Transverse colon (tissue), 4 donors: ENCODE measurements at regions not wholly inside any gene's neighbourhood (a gene's known extent, or its start where the extent isn't known, plus 50 kb on each side); places are given as distances from the start of the nearest gene placed in this dataset.

Experiments used
- DNase-seq: peaks from one replicate; pipeline ENCODE4 v3.0.0-alpha.2; 2019
- H3K27ac ChIP-seq, 4 donors: fragments of 200-600 bp; sonication (generic); 2 replicates each; pipeline ENCODE4 v1.5.1; 2016 to 2018; ENCODE audit warnings: inconsistent platforms in 4 of 4
- H3K27me3 ChIP-seq: fragments of 200-600 bp; sonication (generic); 2 replicates; pipeline ENCODE4 v1.5.1; 2017; ENCODE audit warnings: inconsistent platforms
- H3K36me3 ChIP-seq, 4 donors: fragments of 200-600 bp; sonication (generic); 2 replicates each; pipeline ENCODE4 v1.5.1; 2017 to 2019; ENCODE audit warnings: inconsistent platforms in 4 of 4
- H3K4me1 ChIP-seq, 4 donors: fragments of 200-600 bp; sonication (generic); 2 replicates each; pipeline ENCODE4 v1.5.1; 2017 to 2020; ENCODE audit warnings: inconsistent platforms in 4 of 4
- H3K4me3 ChIP-seq, 4 donors: fragments of 200-600 bp; sonication (generic); 1 replicate in 1 of 4; 2 replicates in 3 of 4; pipeline versions ENCODE4 v1.5.1 to v1.6.1; 2017 to 2019; ENCODE audit warnings: inconsistent platforms in 4 of 4
- H3K9me3 ChIP-seq, 2 donors: fragments of 200-600 bp; sonication (generic); 2 replicates each; pipeline ENCODE4 v1.5.1; 2017 to 2019; ENCODE audit warnings: inconsistent platforms in 2 of 2
- CTCF ChIP-seq, 5 experiments: fragments of 200-600 bp in 3 of 5; fragments of 450-650 bp in 2 of 5; sonication (generic) in 3 of 5; IDR thresholded peaks; 1 replicate in 2 of 5; 2 replicates in 3 of 5; pipeline ENCODE4 v1.5.1; 2016 to 2017; ENCODE audit warnings: antibody characterized with exemption in 5 of 5, inconsistent platforms in 3 of 5, mild to moderate bottlenecking in 2 of 5, moderate library complexity in 1 of 5
- EP300 ChIP-seq: sonication (generic); formaldehyde crosslinking; IDR thresholded peaks from one replicate; pipeline ENCODE4 v1.6.1; 2017; ENCODE audit warnings: antibody characterized with exemption, low read depth
- POLR2A ChIP-seq: fragments of 450-650 bp; IDR thresholded peaks from one replicate; pipeline ENCODE4 v1.6.1; 2016; ENCODE audit warnings: antibody characterized with exemption, mild to moderate bottlenecking, moderate library complexity
- POLR2AphosphoS5 ChIP-seq, 3 donors: sonication (generic); formaldehyde crosslinking; IDR thresholded peaks; one replicate each; pipeline ENCODE4 v1.6.1; 2016; ENCODE audit warnings: antibody characterized with exemption in 3 of 3
- WGBS, 2 donors: methylation state at CpG; one replicate each; pipeline ENCODE4 v1.1.5; 2018; ENCODE audit warnings: low coverage in 1 of 2; 5-methylcytosine and 5-hydroxymethylcytosine counted together
- in situ Hi-C, 4 donors: fragments of 200-750 bp; cut with MboI; loops; one replicate each; pipeline versions ENCODE4 v1.15.0 to v1.15.1; 2017; ENCODE audit warnings: low sequenced_read_pairs in 3 of 4, low pct_ligation_motif_present in 1 of 4, low pct_unique_long_range_greater_than_20kb in 1 of 4
- intact Hi-C: fragments of 100-400 bp; cut with DNase I; formaldehyde crosslinking; loops from one replicate; pipeline ENCODE4 v1.15.1; 2023; ENCODE audit warnings: low total_unique reads

- Histone ChIP-seq H3K4me3 (no peak overlapping the region), H3K9me3 (no peaks in the 10 kb centered on the region), H3K27me3 (no peaks in the 10 kb centered on the region), H3K36me3 (no peaks in the 10 kb centered on the region), H3K4me1 (no peaks in the 10 kb centered on the region), H3K27ac (no peak overlapping the region)
- DNase-seq = no peak
- WGBS, 2 donors = 81% methylated on average over 2 of the region's 2 CpGs; no CpG with 5 or more reads in 1 of the 2 donors
- in situ Hi-C loops (no loop called here), intact Hi-C loops (no loop called here)
- TF ChIP-seq POLR2A (no peak), POLR2AphosphoS5 (IDR thresholded peaks at IDR 0.05) (no peak), EP300 (no peak), CTCF (IDR thresholded peaks at IDR 0.05) (no peak)
Observed at GRCh38 chr9:75467142-75467541, 378.8 kb downstream of the OSTF1 start.

GRCh38 chr9:75471549-75472114 is 383.3 kb downstream of the OSTF1 start:
- in situ Hi-C loops (no loop called here), intact Hi-C loops (no loop called here)
- H3K27ac ChIP-seq = no peak overlapping the region
- no peaks in the 10 kb centered on the region for H3K27me3 ChIP-seq
- H3K36me3 ChIP-seq = no peaks in the 10 kb centered on the region
- no peaks in the 10 kb centered on the region for H3K9me3 ChIP-seq
- 69 to 71% methylated on average over 3 of the region's 3 CpGs for WGBS, 2 donors
- no peak for DNase-seq
- no peak overlapping the region for H3K4me3 ChIP-seq
- TF ChIP-seq POLR2AphosphoS5 (IDR thresholded peaks at IDR 0.05) (no peak), EP300 (no peak), CTCF (IDR thresholded peaks at IDR 0.05) (no peak), POLR2A (no peak)
- no peaks in the 10 kb centered on the region for H3K4me1 ChIP-seq

DNA sequence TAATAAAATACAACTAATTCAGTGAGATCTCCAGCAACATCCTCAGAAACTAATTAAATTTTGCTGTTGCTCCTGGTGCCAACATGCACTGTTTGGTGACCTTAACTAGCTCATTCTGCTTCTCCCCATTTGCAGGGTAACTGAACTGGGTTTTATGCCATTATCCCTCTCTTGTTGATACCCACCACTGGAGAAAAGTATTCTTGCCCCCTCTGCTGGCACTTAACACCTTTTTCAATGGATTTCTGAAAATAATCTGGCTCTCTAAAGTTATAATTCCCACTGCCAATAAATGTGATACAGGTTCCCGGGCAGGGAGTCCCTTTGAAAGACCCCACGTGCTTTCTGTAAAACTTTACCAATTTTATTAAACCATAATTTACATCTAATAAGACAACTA is 394.3 kb downstream of the OSTF1 start:
- DNase-seq = no peak
- TF ChIP-seq POLR2A (no peak), EP300 (no peak), POLR2AphosphoS5 (IDR thresholded peaks at IDR 0.05) (no peak), CTCF (IDR thresholded peaks at IDR 0.05) (no peak)
- H3K27me3 ChIP-seq = no peaks in the 10 kb centered on the region
- H3K4me3 ChIP-seq = no peak overlapping the region
- H3K4me1 ChIP-seq = no peaks in the 10 kb centered on the region
- H3K9me3 ChIP-seq = peaks cover 0 to 2% of the 10 kb centered on the region in 2 donors
- no peaks in the 10 kb centered on the region for H3K36me3 ChIP-seq
- intact Hi-C loops = no loop called here
- in situ Hi-C loops = no loop called here
- no peak overlapping the region for H3K27ac ChIP-seq
- WGBS, 2 donors = 63 to 73% methylated on average over 2 of the region's 2 CpGs

GRCh38 chr9:75483636-75484035 is 395.3 kb downstream of the OSTF1 start:
- no peak overlapping the region for H3K4me3 ChIP-seq
- WGBS, 2 donors = 53 to 62% methylated on average over 2 of the region's 2 CpGs
- H3K27me3 ChIP-seq = no peaks in the 10 kb centered on the region
- H3K27ac ChIP-seq = no peak overlapping the region
- H3K4me1 ChIP-seq = no peaks in the 10 kb centered on the region
- H3K36me3 ChIP-seq = no peaks in the 10 kb centered on the region
- no peaks in the 10 kb centered on the region for H3K9me3 ChIP-seq
- in situ Hi-C loops = no loop called here
- TF ChIP-seq POLR2AphosphoS5 (IDR thresholded peaks at IDR 0.05) (no peak), EP300 (no peak), POLR2A (no peak), CTCF (IDR thresholded peaks at IDR 0.05) (no peak)
- DNase-seq = no peak
- intact Hi-C loops = no loop called here
